ENCODE measurements at regions not wholly inside any gene's neighbourhood (a gene's known extent, or its start where the extent isn't known, plus 50 kb on each side); places are given as distances from the start of the nearest gene placed in this dataset.

GRCh38 chr11:134622458-134622857 lies 210.4 kb upstream of the B3GAT1 start:
- H3K4me3 ChIP-seq = no peak overlapping the region
- no peak for DNase-seq
- no peak overlapping the region for H3K27ac ChIP-seq
- intact Hi-C loops (cut with DNase I) = no loop called here
- no peaks in the 10 kb centered on the region for H3K4me1 ChIP-seq (replicated peaks in 1 of 2)
- TF ChIP-seq CTCF (IDR thresholded peaks at IDR 0.05) (no peak), POLR2A (IDR thresholded peaks at IDR 0.05) (no peak)
- no peaks in the 10 kb centered on the region for H3K9me3 ChIP-seq (replicated peaks in 1 of 3)
- 81 to 86% (median 81%) methylated on average over 6 of the region's 6 CpGs for WGBS, 4 donors
- no peaks in the 10 kb centered on the region for H3K27me3 ChIP-seq
- H3K36me3 ChIP-seq (replicated peaks in 1 of 2) = no peaks in the 10 kb centered on the region

GRCh38 chr11:134617360-134617759 lies 205.3 kb upstream of the B3GAT1 start:
- no peaks in the 10 kb centered on the region for H3K9me3 ChIP-seq (replicated peaks in 1 of 3)
- DNase-seq = no peak
- H3K27ac ChIP-seq = no peak overlapping the region
- H3K36me3 ChIP-seq (replicated peaks in 1 of 2) = no peaks in the 10 kb centered on the region
- WGBS, 4 donors = 60 to 86% (median 86%) methylated on average over 2 to 9 of the region's 9 CpGs; no CpG with 5 or more reads in 1 of the 4 donors
- no peaks in the 10 kb centered on the region for H3K4me1 ChIP-seq (replicated peaks in 1 of 2)
- no peaks in the 10 kb centered on the region for H3K27me3 ChIP-seq
- no peak for TF ChIP-seq CTCF (IDR thresholded peaks at IDR 0.05)
- no peak overlapping the region for H3K4me3 ChIP-seq
- intact Hi-C loops (cut with DNase I) = no loop called here

- intact Hi-C loops (cut with DNase I) = no loop called here
- no peak for TF ChIP-seq POLR2A (IDR thresholded peaks at IDR 0.05)
- no peak for TF ChIP-seq CTCF (IDR thresholded peaks at IDR 0.05)
- no peak for DNase-seq
- 58 to 73% (median 67%) methylated on average over 8 of the region's 8 CpGs for whole genome bisulfite sequencing, 4 donors
- no peak overlapping the region for H3K27ac ChIP-seq
- H3K4me1 ChIP-seq (replicated peaks in 1 of 2) = no peaks in the 10 kb centered on the region
- H3K4me3 ChIP-seq = no peak overlapping the region
- no peaks in the 10 kb centered on the region for H3K27me3 ChIP-seq
- no peaks in the 10 kb centered on the region for H3K36me3 ChIP-seq (replicated peaks in 1 of 2)
- no peaks in the 10 kb centered on the region for H3K9me3 ChIP-seq (replicated peaks in 1 of 3)
Observed at GRCh38 chr11:134616038-134616437, 204.0 kb upstream of the B3GAT1 start.

- H3K27me3 ChIP-seq = no peaks in the 10 kb centered on the region
- no peaks in the 10 kb centered on the region for H3K9me3 ChIP-seq (replicated peaks in 1 of 3)
- no peaks in the 10 kb centered on the region for H3K4me1 ChIP-seq (replicated peaks in 1 of 2)
- no peak overlapping the region for H3K27ac ChIP-seq
- no peaks in the 10 kb centered on the region for H3K36me3 ChIP-seq (replicated peaks in 1 of 2)
- no peak for TF ChIP-seq CTCF (IDR thresholded peaks at IDR 0.05)
- no peak for TF ChIP-seq POLR2A (IDR thresholded peaks at IDR 0.05)
- WGBS, 4 donors = 72 to 85% (median 77%) methylated on average over 5 of the region's 5 CpGs
- H3K4me3 ChIP-seq = no peak overlapping the region
- intact Hi-C loops (cut with DNase I) = no loop called here
- no peak for DNase-seq
Observed at GRCh38 chr11:134615041-134615615, 203.1 kb upstream of the B3GAT1 start.

Data from adrenal gland (tissue), 9 donors.